Hepatocyte (in vitro differentiated cells): ENCODE measurements at regions not wholly inside any gene's neighbourhood (a gene's known extent, or its start where the extent isn't known, plus 50 kb on each side); places are given as distances from the start of the nearest gene placed in this dataset.

Experiments used
- CTCF ChIP-seq: fragments of 200-600 bp; sonication (generic); IDR thresholded peaks from 2 replicates; pipeline ENCODE4 v1.5.1; 2016; ENCODE audit warnings: antibody characterized with exemption, mild to moderate bottlenecking; ENCODE audit not compliant: poor library complexity
- EZH2 ChIP-seq: fragments of 200-600 bp; sonication (generic); IDR thresholded peaks from 2 replicates; pipeline ENCODE4 v1.6.1; 2016; ENCODE audit warnings: antibody characterized with exemption, mild to moderate bottlenecking, borderline replicate concordance

DNA sequence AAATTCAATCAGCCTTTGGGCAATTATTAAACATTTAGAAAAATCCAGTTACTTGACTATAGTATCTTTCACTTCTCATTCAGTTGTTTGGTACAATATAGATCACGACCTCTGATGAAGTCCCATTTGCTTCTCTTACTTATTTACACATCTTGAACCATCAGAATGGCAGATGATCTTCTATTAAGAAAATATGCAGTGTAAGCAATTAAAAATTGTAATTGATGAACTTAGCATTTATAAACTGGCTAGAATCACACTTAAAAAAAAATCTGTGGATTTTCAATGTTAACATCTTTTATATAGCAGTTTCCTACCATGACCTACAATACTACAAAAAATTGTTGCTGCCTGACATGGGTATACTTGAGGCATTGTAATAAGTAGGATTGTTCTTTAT, 395.5 kb upstream of the CNTN4 start:
- TF ChIP-seq CTCF (no peak), EZH2 (no peak)
